ENCODE measurements at regions not wholly inside any gene's neighbourhood (a gene's known extent, or its start where the extent isn't known, plus 50 kb on each side); places are given as distances from the start of the nearest gene placed in this dataset.

GRCh38 chr16:73113336-73113735, 65.4 kb upstream of the ZFHX3 start:
- H3K4me3 ChIP-seq, result no peak overlapping the region
- H3K4me1 ChIP-seq, result no peaks in the 10 kb centered on the region
- 59 to 74% (median 63%) methylated on average over 6 of the region's 6 CpGs for WGBS, 3 donors
- no peak for DNase-seq
- no peak for TF ChIP-seq CTCF (IDR thresholded peaks at IDR 0.05)
- H3K27me3 ChIP-seq (ENCODE audit: insufficient read depth in 3 of 3, low read length in 2 of 3), result no peaks in the 10 kb centered on the region
- no peak overlapping the region for H3K27ac ChIP-seq
- peaks cover 7% of the 10 kb centered on the region for H3K9me3 ChIP-seq
- no peaks in the 10 kb centered on the region for H3K36me3 ChIP-seq (ENCODE audit: insufficient read depth in 1 of 2, low read depth in 1 of 2)
- intact Hi-C loops (cut with DNase I), result no loop called here
- no peak for ATAC-seq

- 68 to 74% (median 69%) methylated on average over 10 of the region's 10 CpGs for WGBS, 3 donors
- TF ChIP-seq CTCF (IDR thresholded peaks at IDR 0.05), result no peak
Measured at GRCh38 chr16:73108195-73108963, 60.5 kb upstream of the ZFHX3 start.

GRCh38 chr16:73107371-73107770, 59.4 kb upstream of the ZFHX3 start:
- no peaks in the 10 kb centered on the region for H3K27me3 ChIP-seq (ENCODE audit: insufficient read depth in 3 of 3, low read length in 2 of 3)
- no peak for TF ChIP-seq CTCF (IDR thresholded peaks at IDR 0.05)
- no peaks in the 10 kb centered on the region for H3K9me3 ChIP-seq
- H3K36me3 ChIP-seq (ENCODE audit: insufficient read depth in 1 of 2, low read depth in 1 of 2), result no peaks in the 10 kb centered on the region
- DNase-seq, result no peak
- no peak for ATAC-seq
- H3K4me1 ChIP-seq, result no peaks in the 10 kb centered on the region
- H3K27ac ChIP-seq, result no peak overlapping the region
- H3K4me3 ChIP-seq, result no peak overlapping the region
- WGBS, 3 donors, result 95 to 98% (median 96%) methylated on average over 4 of the region's 4 CpGs
- intact Hi-C loops (cut with DNase I), result no loop called here

More at GRCh38 chr16:73108195-73108963, 60.5 kb upstream of the ZFHX3 start:
- Histone ChIP-seq H3K27me3 (ENCODE audit: insufficient read depth in 3 of 3, low read length in 2 of 3) (no peaks in the 10 kb centered on the region), H3K4me1 (no peaks in the 10 kb centered on the region), H3K9me3 (no peaks in the 10 kb centered on the region), H3K27ac (no peak overlapping the region), H3K4me3 (no peak overlapping the region), H3K36me3 (ENCODE audit: insufficient read depth in 1 of 2, low read depth in 1 of 2) (no peaks in the 10 kb centered on the region)
- intact Hi-C loops (cut with DNase I), result no loop called here
- no peak for ATAC-seq
- DNase-seq, result no peak

- Histone ChIP-seq H3K27me3 (ENCODE audit: insufficient read depth in 3 of 3, low read length in 2 of 3) (no peaks in the 10 kb centered on the region), H3K4me3 (no peak overlapping the region), H3K4me1 (no peaks in the 10 kb centered on the region), H3K36me3 (ENCODE audit: insufficient read depth in 1 of 2, low read depth in 1 of 2) (no peaks in the 10 kb centered on the region), H3K27ac (no peak overlapping the region), H3K9me3 (no peaks in the 10 kb centered on the region)
- ATAC-seq, result no peak
- no peak for DNase-seq
- intact Hi-C loops (cut with DNase I), result no loop called here
- no peak for TF ChIP-seq CTCF (IDR thresholded peaks at IDR 0.05)
- WGBS, 3 donors, result 70 to 71% (median 70%) methylated on average over 6 of the region's 6 CpGs
Measured at GRCh38 chr16:73106329-73107034, 58.6 kb upstream of the ZFHX3 start.

Measured in psoas muscle (tissue), 7 donors.